AG08396 (cell line): ENCODE measurements at regions not wholly inside any gene's neighbourhood (a gene's known extent, or its start where the extent isn't known, plus 50 kb on each side); places are given as distances from the start of the nearest gene placed in this dataset.

Source experiments
- DNase-seq: peaks from one replicate; pipeline ENCODE4 v3.0.0; 2012; ENCODE audit warnings: low spot score, mixed read lengths

DNA sequence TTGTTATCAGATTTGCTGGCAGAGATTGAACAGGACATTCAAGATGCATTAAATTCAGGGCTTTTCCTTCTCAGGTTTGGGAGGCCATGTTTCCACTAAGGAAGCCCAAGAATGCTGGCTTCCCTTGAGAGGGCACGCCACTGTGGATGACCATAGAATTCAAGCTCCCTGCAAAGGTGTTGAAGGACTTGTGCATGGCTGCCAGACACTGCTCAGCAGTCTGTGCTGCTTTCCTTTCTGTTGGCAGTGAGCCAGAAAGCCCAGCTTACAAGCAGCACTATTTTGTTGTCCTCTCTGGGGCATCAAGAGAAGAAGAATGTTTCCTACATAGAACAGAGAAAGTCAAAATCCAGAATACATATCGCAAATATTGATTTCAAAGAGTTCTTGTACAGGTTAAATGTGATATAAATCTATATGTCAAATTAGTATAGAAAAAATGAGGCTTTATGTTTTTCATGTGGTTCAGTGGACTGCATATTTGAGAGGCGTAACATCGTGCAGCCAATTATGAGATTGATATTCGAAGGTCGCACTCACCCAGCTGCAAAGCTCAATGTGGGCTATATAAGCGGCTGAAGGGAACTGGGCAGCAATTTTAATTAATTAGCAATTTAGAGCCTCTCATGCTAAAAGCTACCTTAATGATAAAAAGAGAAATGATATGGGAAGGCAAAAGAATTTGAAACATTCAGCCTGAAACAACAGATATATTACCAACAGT is 103.1 kb upstream of the ISL1 start:
- no peak for DNase-seq

- no peak for DNase-seq
Measured at GRCh38 chr5:51286046-51286445, 97.2 kb upstream of the ISL1 start.

DNA sequence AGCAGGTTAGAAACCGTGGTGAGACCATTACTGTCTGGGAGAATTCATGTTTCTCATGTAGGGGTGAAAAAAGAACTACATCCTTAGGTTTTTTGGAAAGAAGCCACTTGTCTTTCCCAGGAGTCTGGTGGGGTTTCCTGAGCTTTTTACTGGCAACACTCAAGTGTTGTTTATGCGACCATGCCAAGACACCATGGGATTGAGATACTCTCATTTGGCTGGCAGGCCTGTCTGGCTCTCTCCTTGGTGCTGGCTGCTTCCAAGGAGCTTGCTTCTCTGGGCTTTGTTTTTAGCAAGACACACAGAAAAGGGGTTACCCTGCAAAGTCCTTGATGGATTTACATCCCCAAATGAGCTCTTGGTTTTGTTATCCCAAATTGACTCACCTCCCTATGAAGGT is 80.9 kb upstream of the ISL1 start:
- DNase-seq: no peak

- no peak for DNase-seq
Measured at GRCh38 chr5:51326844-51327243, 56.4 kb upstream of the ISL1 start.
